ENCODE measurements at regions not wholly inside any gene's neighbourhood (a gene's known extent, or its start where the extent isn't known, plus 50 kb on each side); places are given as distances from the start of the nearest gene placed in this dataset.

- TF ChIP-seq CTCF (conservative IDR thresholded peaks at IDR 0.05; ENCODE audit: low read depth, low read length) (no peak), POLR2A (IDR thresholded peaks at IDR 0.05; ENCODE audit: low read depth, low read length) (no peak), RCOR1 (IDR thresholded peaks at IDR 0.05; ENCODE audit: insufficient replicate concordance, low read length) (no peak), NFE2L2 (IDR thresholded peaks at IDR 0.05; ENCODE audit: low read depth, low read length) (no peak)
These were observed 302.4 kb downstream of the THBS2 start for GRCh38 chr6:168951217-168951616.
